Nephron progenitor cell (in vitro differentiated cells): ENCODE measurements at regions not wholly inside any gene's neighbourhood (a gene's known extent, or its start where the extent isn't known, plus 50 kb on each side); places are given as distances from the start of the nearest gene placed in this dataset.

Source experiments
- DNase-seq: peaks from one replicate; pipeline ENCODE4 v3.0.0; 2021
- H3K27ac Mint-ChIP-seq: 2 replicates; pipeline ENCODE4 v1.8.0; 2021; ENCODE audit warnings: mild to moderate bottlenecking, moderate library complexity, mixed read lengths
- H3K27me3 Mint-ChIP-seq: 2 replicates; pipeline ENCODE4 v1.8.0; 2021; ENCODE audit warnings: mild to moderate bottlenecking, low read depth, mixed read lengths; ENCODE audit not compliant: poor library complexity
- H3K36me3 Mint-ChIP-seq: 2 replicates; pipeline ENCODE4 v1.8.0; 2021; ENCODE audit warnings: low read depth, mixed read lengths
- H3K4me1 Mint-ChIP-seq: 2 replicates; pipeline ENCODE4 v1.8.0; 2021; ENCODE audit warnings: mixed read lengths
- H3K4me3 Mint-ChIP-seq: 2 replicates; pipeline ENCODE4 v1.8.0; 2021; ENCODE audit warnings: mild to moderate bottlenecking, moderate library complexity, mixed read lengths
- H3K9me3 Mint-ChIP-seq: 2 replicates; pipeline ENCODE4 v1.8.0; 2021; ENCODE audit warnings: mild to moderate bottlenecking, moderate library complexity, mixed read lengths
- TF ChIP-seq, protein P1 (sequence below): fragments of 200-600 bp; sonication (generic); IDR thresholded peaks from 2 replicates; pipeline ENCODE4 v1.5.0; 2021; ENCODE audit warnings: antibody characterized with exemption

DNA sequence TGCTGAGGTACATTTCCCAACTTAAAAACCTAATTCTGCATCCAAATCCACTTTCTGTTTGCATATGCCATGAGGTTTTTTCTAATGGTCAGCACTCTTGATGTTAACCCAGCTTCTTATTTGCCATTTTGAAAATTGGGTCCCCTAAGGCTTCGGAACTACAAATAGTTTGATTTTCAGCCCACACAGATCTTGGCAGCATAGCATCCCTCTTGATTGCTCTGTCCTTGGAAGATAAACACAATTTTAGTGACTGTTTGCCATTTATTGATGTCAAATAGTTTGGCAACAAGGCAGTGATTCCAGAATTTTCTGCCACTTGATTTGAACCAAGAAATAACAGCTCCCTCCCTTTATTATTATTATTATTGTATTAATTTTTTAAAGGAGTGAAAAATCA, 696.9 kb downstream of the RAB28 start:
- no peaks in the 10 kb centered on the region for H3K4me1 Mint-ChIP-seq

DNA sequence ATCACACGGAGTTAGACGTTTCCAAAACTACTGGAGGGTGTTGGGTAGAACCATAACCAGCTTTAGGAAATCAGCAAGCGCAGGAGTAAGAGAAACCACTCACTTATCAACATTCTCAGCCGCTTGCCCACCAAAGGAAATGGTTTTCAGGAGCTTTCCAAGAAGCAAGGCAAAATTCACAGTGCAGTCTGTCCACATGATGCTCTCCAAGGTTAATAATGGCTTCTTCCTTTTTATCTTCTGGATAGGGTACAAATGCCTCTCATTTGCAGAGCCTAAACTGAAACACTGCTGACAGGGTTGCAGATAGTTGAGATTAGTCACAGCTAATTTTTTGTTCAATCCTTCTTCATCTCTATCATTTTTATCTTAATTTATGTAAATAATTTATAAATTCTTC, 705.4 kb downstream of the RAB28 start:
- no peak for DNase-seq
- Mint-ChIP-seq H3K27ac (no peak overlapping the region), H3K4me3 (no peak overlapping the region), H3K27me3 (no peaks in the 10 kb centered on the region), H3K36me3 (no peaks in the 10 kb centered on the region), H3K9me3 (no peaks in the 10 kb centered on the region), H3K4me1 (no peaks in the 10 kb centered on the region)
- TF ChIP-seq, protein P1, sequence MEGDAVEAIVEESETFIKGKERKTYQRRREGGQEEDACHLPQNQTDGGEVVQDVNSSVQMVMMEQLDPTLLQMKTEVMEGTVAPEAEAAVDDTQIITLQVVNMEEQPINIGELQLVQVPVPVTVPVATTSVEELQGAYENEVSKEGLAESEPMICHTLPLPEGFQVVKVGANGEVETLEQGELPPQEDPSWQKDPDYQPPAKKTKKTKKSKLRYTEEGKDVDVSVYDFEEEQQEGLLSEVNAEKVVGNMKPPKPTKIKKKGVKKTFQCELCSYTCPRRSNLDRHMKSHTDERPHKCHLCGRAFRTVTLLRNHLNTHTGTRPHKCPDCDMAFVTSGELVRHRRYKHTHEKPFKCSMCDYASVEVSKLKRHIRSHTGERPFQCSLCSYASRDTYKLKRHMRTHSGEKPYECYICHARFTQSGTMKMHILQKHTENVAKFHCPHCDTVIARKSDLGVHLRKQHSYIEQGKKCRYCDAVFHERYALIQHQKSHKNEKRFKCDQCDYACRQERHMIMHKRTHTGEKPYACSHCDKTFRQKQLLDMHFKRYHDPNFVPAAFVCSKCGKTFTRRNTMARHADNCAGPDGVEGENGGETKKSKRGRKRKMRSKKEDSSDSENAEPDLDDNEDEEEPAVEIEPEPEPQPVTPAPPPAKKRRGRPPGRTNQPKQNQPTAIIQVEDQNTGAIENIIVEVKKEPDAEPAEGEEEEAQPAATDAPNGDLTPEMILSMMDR: no peak

More for the DNA sequence above, 696.9 kb downstream of the RAB28 start:
- Mint-ChIP-seq H3K36me3 (no peaks in the 10 kb centered on the region), H3K27ac (no peak overlapping the region), H3K27me3 (no peaks in the 10 kb centered on the region), H3K9me3 (peaks cover 4% of the 10 kb centered on the region), H3K4me3 (no peak overlapping the region)
- TF ChIP-seq, protein P1: no peak
- no peak for DNase-seq

DNA sequence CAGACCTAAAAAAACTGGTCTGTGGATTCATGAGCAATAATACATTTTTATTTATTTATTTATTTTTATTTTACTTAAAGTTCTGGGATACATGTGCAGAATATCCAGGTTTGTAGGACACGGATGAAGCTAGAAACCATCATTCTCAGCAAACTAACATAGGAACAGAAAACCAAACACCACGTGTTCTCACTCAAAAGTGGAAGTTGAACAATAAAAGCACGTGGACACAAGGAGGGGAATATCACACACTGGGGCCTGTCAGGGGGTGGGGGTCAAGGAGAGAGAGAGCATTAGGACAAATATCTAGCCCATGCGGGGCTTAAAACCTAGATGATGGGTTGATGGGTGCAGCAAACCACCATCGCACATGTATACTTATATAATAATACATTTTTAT, 705.9 kb downstream of the RAB28 start:
- TF ChIP-seq, protein P1: no peak
- no peak for DNase-seq
- no peak overlapping the region for H3K27ac Mint-ChIP-seq
- no peaks in the 10 kb centered on the region for H3K36me3 Mint-ChIP-seq
- no peaks in the 10 kb centered on the region for H3K27me3 Mint-ChIP-seq
- no peaks in the 10 kb centered on the region for H3K9me3 Mint-ChIP-seq
- H3K4me1 Mint-ChIP-seq: no peaks in the 10 kb centered on the region
- H3K4me3 Mint-ChIP-seq: no peak overlapping the region

DNA sequence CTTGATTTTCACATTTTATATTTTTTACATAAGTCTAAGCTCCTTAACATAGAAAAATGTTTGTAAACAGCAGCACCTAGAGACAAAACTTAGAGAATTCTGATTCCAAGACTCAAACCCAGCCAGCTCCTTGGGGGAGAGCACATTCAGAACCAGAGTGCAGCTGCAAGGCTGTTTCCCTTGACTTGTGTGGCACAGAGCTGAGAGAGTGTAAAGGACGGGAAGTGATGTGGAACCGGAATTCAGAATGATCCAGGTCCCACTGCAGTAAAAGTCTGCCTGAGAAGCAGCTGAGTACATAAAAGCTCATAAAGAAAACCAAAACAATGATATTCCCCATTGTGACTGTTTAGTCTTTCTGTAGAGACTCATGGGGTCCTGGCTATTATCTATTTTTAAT, 713.8 kb downstream of the RAB28 start:
- peak overlapping the region; percentile 36 for H3K27ac Mint-ChIP-seq
- H3K36me3 Mint-ChIP-seq: no peaks in the 10 kb centered on the region
- peaks cover 4% of the 10 kb centered on the region for H3K27me3 Mint-ChIP-seq
- peaks cover 20% of the 10 kb centered on the region for H3K4me1 Mint-ChIP-seq
- no peak for DNase-seq
- TF ChIP-seq, protein P1: no peak
- no peak overlapping the region for H3K4me3 Mint-ChIP-seq
- H3K9me3 Mint-ChIP-seq: no peaks in the 10 kb centered on the region

DNA sequence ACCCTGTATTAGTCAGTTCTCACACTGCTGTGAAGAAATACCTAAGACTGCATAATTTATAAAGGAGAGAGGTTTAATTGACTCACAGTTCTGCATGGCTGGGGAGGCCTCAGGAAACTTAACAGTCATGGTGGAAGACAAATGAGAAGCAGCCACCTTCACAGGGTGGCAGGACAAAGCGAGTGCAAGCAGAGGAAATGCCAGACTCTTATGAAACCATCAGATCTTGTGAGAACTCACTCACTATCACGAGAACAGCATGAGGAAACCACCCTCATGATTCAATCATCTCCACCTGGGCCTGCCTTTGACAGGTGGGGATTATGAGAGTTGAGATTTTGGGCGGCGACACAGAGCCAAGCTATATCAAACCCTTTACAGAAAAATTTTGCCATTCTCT, 722.4 kb downstream of the RAB28 start:
- Mint-ChIP-seq H3K36me3 (no peaks in the 10 kb centered on the region), H3K4me3 (no peak overlapping the region), H3K4me1 (peaks cover 6% of the 10 kb centered on the region), H3K27ac (peak overlapping the region; percentile 26), H3K27me3 (no peaks in the 10 kb centered on the region), H3K9me3 (peaks cover 16% of the 10 kb centered on the region)
- DNase-seq: no peak
- TF ChIP-seq, protein P1: no peak

DNA sequence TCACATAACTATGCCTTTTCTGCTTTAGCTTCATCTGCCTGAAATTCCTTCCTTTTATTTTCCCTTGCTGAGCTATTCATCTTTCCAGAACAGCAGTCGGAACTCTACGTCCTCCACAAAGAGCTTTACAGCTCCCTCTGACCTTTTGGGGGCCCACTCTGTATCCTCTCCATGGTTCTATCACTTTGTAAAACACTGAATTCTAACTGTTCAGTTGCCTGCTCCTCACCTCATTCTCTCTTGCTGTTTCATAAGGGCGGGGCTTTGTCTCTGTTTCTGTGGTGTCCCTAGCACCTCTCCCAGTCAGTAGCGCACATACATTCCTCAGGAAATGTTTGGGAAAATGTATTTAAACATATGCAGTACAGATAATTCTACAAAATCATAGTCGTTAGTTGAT, 737.0 kb downstream of the RAB28 start:
- Mint-ChIP-seq H3K27me3 (no peaks in the 10 kb centered on the region), H3K9me3 (peaks cover 23% of the 10 kb centered on the region), H3K4me3 (no peak overlapping the region), H3K4me1 (peaks cover 29% of the 10 kb centered on the region), H3K27ac (peak overlapping the region; percentile 31), H3K36me3 (no peaks in the 10 kb centered on the region)
- TF ChIP-seq, protein P1: no peak
- DNase-seq: no peak
